ENCODE measurements at regions not wholly inside any gene's neighbourhood (a gene's known extent, or its start where the extent isn't known, plus 50 kb on each side); places are given as distances from the start of the nearest gene placed in this dataset.

GRCh38 chr2:16396171-16396570 is 269.5 kb downstream of the CYRIA start:
- no peak overlapping the region for H3K4me3 ChIP-seq (ENCODE audit: control extremely low read depth in 1 of 5, extremely low read depth in 1 of 5, insufficient read depth in 1 of 5, low read depth in 2 of 5, low read length in 4 of 5)
- no peaks in the 10 kb centered on the region for H3K4me1 ChIP-seq (ENCODE audit: control insufficient read depth in 2 of 2, insufficient read depth in 2 of 2, low read length in 2 of 2)
- no peaks in the 10 kb centered on the region for H3K36me3 ChIP-seq (replicated peaks in 1 of 2; ENCODE audit: control extremely low read depth in 1 of 2, control insufficient read depth in 1 of 2, extremely low read depth in 1 of 2, insufficient read depth in 2 of 2, low read length in 1 of 2)
- Mint-ChIP-seq H3K4me3 (no peak overlapping the region), H3K27me3 (no peaks in the 10 kb centered on the region), H3K4me1 (no peaks in the 10 kb centered on the region), H3K27ac (no peak overlapping the region), H3K9me3 (ENCODE audit: insufficient read depth) (no peaks in the 10 kb centered on the region)
- H3K9me3 ChIP-seq (ENCODE audit: control extremely low read depth in 1 of 3, control insufficient read depth in 2 of 3, insufficient read depth in 1 of 3, low read length in 2 of 3), result peaks cover 0 to 7% (median 0%) of the 10 kb centered on the region in 3 donors
- no peak overlapping the region for H3K4me2 ChIP-seq (replicated peaks; ENCODE audit: low read depth, low read length, poor library complexity, severe bottlenecking)
- intact Hi-C loops (cut with micrococcal nuclease), result no loop called here
- H3K79me2 ChIP-seq (ENCODE audit: control insufficient read depth, insufficient read depth, low read length), result no peaks in the 10 kb centered on the region
- H4K20me1 ChIP-seq (ENCODE audit: control insufficient read depth, insufficient read depth, low read length, poor library complexity, severe bottlenecking), result no peaks in the 10 kb centered on the region
- no peak for TF ChIP-seq EZH2 (IDR thresholded peaks at IDR 0.05; ENCODE audit: borderline replicate concordance, insufficient read depth, low read depth, low read length, poor library complexity, severe bottlenecking)
- TF ChIP-seq, protein P1, sequence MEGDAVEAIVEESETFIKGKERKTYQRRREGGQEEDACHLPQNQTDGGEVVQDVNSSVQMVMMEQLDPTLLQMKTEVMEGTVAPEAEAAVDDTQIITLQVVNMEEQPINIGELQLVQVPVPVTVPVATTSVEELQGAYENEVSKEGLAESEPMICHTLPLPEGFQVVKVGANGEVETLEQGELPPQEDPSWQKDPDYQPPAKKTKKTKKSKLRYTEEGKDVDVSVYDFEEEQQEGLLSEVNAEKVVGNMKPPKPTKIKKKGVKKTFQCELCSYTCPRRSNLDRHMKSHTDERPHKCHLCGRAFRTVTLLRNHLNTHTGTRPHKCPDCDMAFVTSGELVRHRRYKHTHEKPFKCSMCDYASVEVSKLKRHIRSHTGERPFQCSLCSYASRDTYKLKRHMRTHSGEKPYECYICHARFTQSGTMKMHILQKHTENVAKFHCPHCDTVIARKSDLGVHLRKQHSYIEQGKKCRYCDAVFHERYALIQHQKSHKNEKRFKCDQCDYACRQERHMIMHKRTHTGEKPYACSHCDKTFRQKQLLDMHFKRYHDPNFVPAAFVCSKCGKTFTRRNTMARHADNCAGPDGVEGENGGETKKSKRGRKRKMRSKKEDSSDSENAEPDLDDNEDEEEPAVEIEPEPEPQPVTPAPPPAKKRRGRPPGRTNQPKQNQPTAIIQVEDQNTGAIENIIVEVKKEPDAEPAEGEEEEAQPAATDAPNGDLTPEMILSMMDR (IDR thresholded peaks at IDR 0.05), result no peak
- 80% methylated on average over 10 of the region's 10 CpGs for WGBS (ENCODE audit: insufficient coverage)
- ChIA-PET POLR2A (no interaction called here), CTCF (no interaction called here)
- no peaks in the 10 kb centered on the region for H3K27me3 ChIP-seq (replicated peaks in 1 of 4; ENCODE audit: control extremely low read depth in 1 of 4, control insufficient read depth in 3 of 4, insufficient read depth in 4 of 4, low read length in 3 of 4)
- H3K9ac ChIP-seq (ENCODE audit: low read length), result no peak overlapping the region
- DNase-seq (no peak), ATAC-seq (ENCODE audit: low read depth) (no peak)
- no peak overlapping the region for H2AFZ ChIP-seq (ENCODE audit: insufficient read depth, low read depth, low read length, poor library complexity, severe bottlenecking)
- no peak overlapping the region for H3K27ac ChIP-seq (ENCODE audit: low read length in 2 of 2)

- ATAC-seq (ENCODE audit: low read depth), result no peak
- no peak for TF ChIP-seq EZH2 (IDR thresholded peaks at IDR 0.05; ENCODE audit: borderline replicate concordance, insufficient read depth, low read depth, low read length, poor library complexity, severe bottlenecking)
- TF ChIP-seq, protein P1 (IDR thresholded peaks at IDR 0.05), result no peak
These were observed 270.0 kb downstream of the CYRIA start for GRCh38 chr2:16395601-16396000.

More at GRCh38 chr2:16395601-16396000, 270.0 kb downstream of the CYRIA start:
- no peak for DNase-seq
- ChIA-PET POLR2A (no interaction called here), CTCF (no interaction called here)
- Histone ChIP-seq H3K9ac (ENCODE audit: low read length) (no peak overlapping the region), H3K79me2 (ENCODE audit: control insufficient read depth, insufficient read depth, low read length) (no peaks in the 10 kb centered on the region), H3K4me3 (ENCODE audit: control extremely low read depth in 1 of 5, extremely low read depth in 1 of 5, insufficient read depth in 1 of 5, low read depth in 2 of 5, low read length in 4 of 5) (no peak overlapping the region), H3K9me3 (ENCODE audit: control extremely low read depth in 1 of 3, control insufficient read depth in 2 of 3, insufficient read depth in 1 of 3, low read length in 2 of 3) (peaks cover 0 to 7% (median 0%) of the 10 kb centered on the region in 3 donors), H4K20me1 (ENCODE audit: control insufficient read depth, insufficient read depth, low read length, poor library complexity, severe bottlenecking) (no peaks in the 10 kb centered on the region), H3K4me2 (replicated peaks; ENCODE audit: low read depth, low read length, poor library complexity, severe bottlenecking) (no peak overlapping the region), H3K27ac (ENCODE audit: low read length in 2 of 2) (no peak overlapping the region), H2AFZ (ENCODE audit: insufficient read depth, low read depth, low read length, poor library complexity, severe bottlenecking) (no peak overlapping the region), H3K36me3 (replicated peaks in 1 of 2; ENCODE audit: control extremely low read depth in 1 of 2, control insufficient read depth in 1 of 2, extremely low read depth in 1 of 2, insufficient read depth in 2 of 2, low read length in 1 of 2) (no peaks in the 10 kb centered on the region), H3K4me1 (ENCODE audit: control insufficient read depth in 2 of 2, insufficient read depth in 2 of 2, low read length in 2 of 2) (no peaks in the 10 kb centered on the region), H3K27me3 (replicated peaks in 1 of 4; ENCODE audit: control extremely low read depth in 1 of 4, control insufficient read depth in 3 of 4, insufficient read depth in 4 of 4, low read length in 3 of 4) (no peaks in the 10 kb centered on the region)
- intact Hi-C loops (cut with micrococcal nuclease), result no loop called here
- Mint-ChIP-seq H3K4me1 (no peaks in the 10 kb centered on the region), H3K9me3 (ENCODE audit: insufficient read depth) (no peaks in the 10 kb centered on the region), H3K27me3 (no peaks in the 10 kb centered on the region), H3K4me3 (no peak overlapping the region), H3K27ac (no peak overlapping the region)
- WGBS (ENCODE audit: insufficient coverage), result 86% methylated on average over 1 of the region's 1 CpG

Measured in B cell (primary cell).